Endothelial cell of umbilical vein (primary cell): ENCODE measurements at regions not wholly inside any gene's neighbourhood (a gene's known extent, or its start where the extent isn't known, plus 50 kb on each side); places are given as distances from the start of the nearest gene placed in this dataset.

Experiments
- BruUV-seq: library from RNA; stranded (reverse); fragments of 400-500 nt; replicated peaks from 2 replicates; lab custom pipeline; 2021; lab: Mats Ljungman, UMichigan
- CTCF ChIA-PET: fragments of 300-600, 350-600 bp; sonication (Branson Sonifier 250); formaldehyde crosslinking; loops from one replicate; lab custom pipeline; 2021; ENCODE audit warnings: antibody characterized with exemption, inconsistent platforms; lab: Charles Lee
- POLR2A ChIA-PET: fragments of 300-600, 350-600 bp; sonication (Branson Sonifier 250); formaldehyde crosslinking; loops from one replicate; lab custom pipeline; 2021; ENCODE audit warnings: antibody characterized with exemption, inconsistent platforms; lab: Charles Lee
- DNase-seq: peaks from one replicate; pipeline ENCODE4 v3.0.0-alpha.2; 2011; ENCODE audit warnings: low read depth, low spot score
- FAIRE-seq: peaks from 2 replicates; lab custom pipeline; 2011; peaks lifted over from hg19 to GRCh38; lab: Jason Lieb, UNC
- H2AFZ ChIP-seq: 2 replicates; pipeline ENCODE4 v1.6.0; 2012; ENCODE audit warnings: low read depth, low read length, control low read depth, inconsistent platforms
- H3K27ac ChIP-seq: 2 replicates; pipeline ENCODE4 v1.5.1; 2011; ENCODE audit warnings: low read depth, mild to moderate bottlenecking, control low read depth, low read length, moderate library complexity; ENCODE audit not compliant: insufficient read depth
- H3K27me3 ChIP-seq, 2 experiments: 2 replicates each; pipeline versions ENCODE4 v1.6.0 to v1.6.1; 2011; ENCODE audit warnings: low read length in 2 of 2, mixed read lengths in 1 of 2; ENCODE audit not compliant: control insufficient read depth in 2 of 2, insufficient read depth in 2 of 2
- H3K36me3 ChIP-seq, 2 experiments: 2 replicates in 1 of 2; 3 replicates in 1 of 2; pipeline ENCODE4 v1.5.1; 2011; ENCODE audit warnings: low read length in 2 of 2, mild to moderate bottlenecking in 1 of 2, moderate library complexity in 1 of 2; ENCODE audit not compliant: control insufficient read depth in 2 of 2, insufficient read depth in 2 of 2; ENCODE audit errors: extremely low read depth in 1 of 2
- H3K4me1 ChIP-seq: 3 replicates; pipeline ENCODE4 v1.5.1; 2011; ENCODE audit warnings: mild to moderate bottlenecking, low read length; ENCODE audit not compliant: control insufficient read depth, insufficient read depth; ENCODE audit errors: extremely low read depth
- H3K4me2 ChIP-seq: 2 replicates; pipeline ENCODE4 v1.6.1; 2011; ENCODE audit warnings: low read length, control low read depth, mixed read lengths; ENCODE audit not compliant: insufficient read depth
- H3K4me3 ChIP-seq, 3 experiments: fragments of 200-600 bp in 1 of 3; sonication (generic), shearing (Covaris generic) in 1 of 3; replicated peaks in 1 of 3; 2 replicates each; pipeline ENCODE4 v1.5.1; 2011 to 2016; ENCODE audit warnings: control low read depth in 3 of 3, low read length in 3 of 3, mild to moderate bottlenecking in 2 of 3, inconsistent platforms in 1 of 3, low read depth in 1 of 3, moderate library complexity in 1 of 3; ENCODE audit not compliant: insufficient read depth in 1 of 3
- H3K79me2 ChIP-seq: 2 replicates; pipeline ENCODE4 v1.6.0; 2012; ENCODE audit warnings: low read length, inconsistent platforms; ENCODE audit not compliant: control insufficient read depth, insufficient read depth
- H3K9ac ChIP-seq: replicated peaks from 2 replicates; pipeline ENCODE3; 2011; ENCODE audit warnings: low read length, control low read depth; ENCODE audit not compliant: insufficient read depth; ENCODE audit errors: extremely low read depth
- H3K9me1 ChIP-seq: replicated peaks from 3 replicates; pipeline ENCODE4 v1.6.0; 2011; ENCODE audit warnings: mild to moderate bottlenecking, low read length; ENCODE audit not compliant: control insufficient read depth, insufficient read depth; ENCODE audit errors: extremely low read depth
- H3K9me3 ChIP-seq: replicated peaks from 2 replicates; pipeline ENCODE4 v1.5.1; 2012; ENCODE audit warnings: low read length, inconsistent platforms; ENCODE audit not compliant: control insufficient read depth, insufficient read depth
- H4K20me1 ChIP-seq: replicated peaks from 2 replicates; pipeline ENCODE3; 2011; ENCODE audit warnings: mild to moderate bottlenecking, low read length; ENCODE audit not compliant: control insufficient read depth, insufficient read depth; ENCODE audit errors: extremely low read depth
- EZH2 ChIP-seq: IDR thresholded peaks from 2 replicates; pipeline ENCODE4 v1.6.1; 2012; ENCODE audit warnings: borderline replicate concordance, low read depth, mild to moderate bottlenecking, moderate library complexity, low read length, inconsistent platforms; ENCODE audit not compliant: severe bottlenecking
- FOS ChIP-seq: IDR thresholded peaks from 2 replicates; pipeline ENCODE4 v1.6.1; 2011; ENCODE audit warnings: mild to moderate bottlenecking, low read length, moderate library complexity, borderline replicate concordance; ENCODE audit not compliant: insufficient read depth
- GATA2 ChIP-seq: IDR thresholded peaks from 2 replicates; pipeline ENCODE4 v1.7.0; 2011; ENCODE audit warnings: low read depth, mild to moderate bottlenecking, moderate library complexity, mixed read lengths, low read length; ENCODE audit not compliant: insufficient read length, insufficient read depth
- JUN ChIP-seq: IDR thresholded peaks from 2 replicates; pipeline ENCODE4 v1.6.1; 2011; ENCODE audit warnings: borderline replicate concordance, low read depth; ENCODE audit not compliant: insufficient read length, insufficient read depth
- MYC ChIP-seq: IDR thresholded peaks from one replicate; pipeline ENCODE4 v1.6.1; 2011; ENCODE audit warnings: mild to moderate bottlenecking, low read depth, low read length
- POLR2A ChIP-seq: IDR thresholded peaks from 2 replicates; pipeline ENCODE4 v1.6.1; 2012; ENCODE audit warnings: low read depth, mild to moderate bottlenecking, control low read depth, low read length
- POLR2AphosphoS5 ChIP-seq: IDR thresholded peaks from 2 replicates; pipeline ENCODE4 v1.6.1; 2012; ENCODE audit warnings: low read depth, mild to moderate bottlenecking, control low read depth, low read length, moderate library complexity; ENCODE audit not compliant: insufficient read depth
- dilution Hi-C: fragments of 300-500 bp; cut with MboI; formaldehyde crosslinking; loops from one replicate; pipeline ENCODE4 v1.15.0; 2019; ENCODE audit warnings: low sequenced_read_pairs; ENCODE audit not compliant: extremely low pct_ligation_motif_present
- intact Hi-C: fragments of 100-400 bp; cut with micrococcal nuclease; formaldehyde crosslinking; loops from one replicate; pipeline ENCODE4 v1.10.0; 2022
- TF ChIP-seq, protein P1 (sequence below), 2 donors: IDR thresholded peaks; 1 replicate in 1 of 2; 2 replicates in 1 of 2; pipeline ENCODE4 v1.5.1; 2011; ENCODE audit warnings: low read length in 2 of 2, mild to moderate bottlenecking in 2 of 2, moderate library complexity in 2 of 2, control low read depth in 1 of 2, inconsistent platforms in 1 of 2, low read depth in 1 of 2; ENCODE audit not compliant: insufficient read depth in 1 of 2; ENCODE audit errors: extremely low read depth in 1 of 2
- TF ChIP-seq, protein P2 (sequence below): IDR thresholded peaks from 2 replicates; pipeline ENCODE4 v1.6.1; 2011; ENCODE audit not compliant: insufficient read depth, insufficient read length

DNA sequence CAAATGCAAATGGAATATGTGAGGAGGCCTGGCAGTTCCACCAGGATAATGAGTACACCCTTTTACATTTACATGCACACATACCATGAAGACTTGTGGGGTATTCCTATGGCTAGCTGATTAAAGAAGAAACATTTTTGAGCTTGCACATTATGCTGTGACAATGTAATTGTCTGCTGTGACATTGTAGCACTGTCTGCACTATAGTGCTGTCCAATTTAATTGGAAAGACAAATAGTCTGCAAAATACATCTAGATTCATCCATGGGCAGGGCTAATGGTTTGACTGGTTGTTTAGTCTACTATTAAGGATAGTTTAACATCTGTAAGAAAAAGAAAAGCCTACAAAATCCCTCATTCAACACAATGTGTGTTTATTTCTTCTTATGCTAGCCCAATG, 1005.6 kb upstream of the LRFN5 start:
- FAIRE-seq (no peak), DNase-seq (no peak)
- ChIA-PET POLR2A (no interaction called here), CTCF (no interaction called here)
- H3K9ac ChIP-seq, result no peak overlapping the region
- no peak overlapping the region for H3K4me2 ChIP-seq
- H3K79me2 ChIP-seq, result no peaks in the 10 kb centered on the region
- intact Hi-C loops (no loop called here), dilution Hi-C loops (no loop called here)
- no peaks in the 10 kb centered on the region for H3K9me3 ChIP-seq
- no peaks in the 10 kb centered on the region for H4K20me1 ChIP-seq
- H3K9me1 ChIP-seq, result no peaks in the 10 kb centered on the region
- H2AFZ ChIP-seq, result no peak overlapping the region
- TF ChIP-seq FOS (no peak), GATA2 (no peak), EZH2 (no peak), MYC (no peak), POLR2A (no peak), JUN (no peak), POLR2AphosphoS5 (no peak)
- TF ChIP-seq, protein P1, sequence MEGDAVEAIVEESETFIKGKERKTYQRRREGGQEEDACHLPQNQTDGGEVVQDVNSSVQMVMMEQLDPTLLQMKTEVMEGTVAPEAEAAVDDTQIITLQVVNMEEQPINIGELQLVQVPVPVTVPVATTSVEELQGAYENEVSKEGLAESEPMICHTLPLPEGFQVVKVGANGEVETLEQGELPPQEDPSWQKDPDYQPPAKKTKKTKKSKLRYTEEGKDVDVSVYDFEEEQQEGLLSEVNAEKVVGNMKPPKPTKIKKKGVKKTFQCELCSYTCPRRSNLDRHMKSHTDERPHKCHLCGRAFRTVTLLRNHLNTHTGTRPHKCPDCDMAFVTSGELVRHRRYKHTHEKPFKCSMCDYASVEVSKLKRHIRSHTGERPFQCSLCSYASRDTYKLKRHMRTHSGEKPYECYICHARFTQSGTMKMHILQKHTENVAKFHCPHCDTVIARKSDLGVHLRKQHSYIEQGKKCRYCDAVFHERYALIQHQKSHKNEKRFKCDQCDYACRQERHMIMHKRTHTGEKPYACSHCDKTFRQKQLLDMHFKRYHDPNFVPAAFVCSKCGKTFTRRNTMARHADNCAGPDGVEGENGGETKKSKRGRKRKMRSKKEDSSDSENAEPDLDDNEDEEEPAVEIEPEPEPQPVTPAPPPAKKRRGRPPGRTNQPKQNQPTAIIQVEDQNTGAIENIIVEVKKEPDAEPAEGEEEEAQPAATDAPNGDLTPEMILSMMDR (IDR thresholded peaks at IDR 0.05; ENCODE audit: extremely low read depth in 1 of 2, insufficient read depth in 1 of 2, low read depth in 1 of 2, low read length in 2 of 2), result no peak
- TF ChIP-seq, protein P2, sequence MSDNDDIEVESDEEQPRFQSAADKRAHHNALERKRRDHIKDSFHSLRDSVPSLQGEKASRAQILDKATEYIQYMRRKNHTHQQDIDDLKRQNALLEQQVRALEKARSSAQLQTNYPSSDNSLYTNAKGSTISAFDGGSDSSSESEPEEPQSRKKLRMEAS, result no peak
- no peak overlapping the region for H3K4me3 ChIP-seq
- no peaks in the 10 kb centered on the region for H3K4me1 ChIP-seq
- BruUV-seq, result no TSS peak
- H3K27me3 ChIP-seq, result no peaks in the 10 kb centered on the region
- no peak overlapping the region for H3K27ac ChIP-seq
- H3K36me3 ChIP-seq, result no peaks in the 10 kb centered on the region
